GM12864 (cell line): ENCODE measurements at regions not wholly inside any gene's neighbourhood (a gene's known extent, or its start where the extent isn't known, plus 50 kb on each side); places are given as distances from the start of the nearest gene placed in this dataset.
"Not testable (repeated sequence)": the region's sequence is repeated elsewhere in the genome, so short reads cannot be mapped to it uniquely, and the experiment has no call there.

Experiments used
- DNase-seq: peaks from one replicate; pipeline ENCODE4 v3.0.0-alpha.2; 2011; ENCODE audit warnings: low read depth
- H3K4me3 ChIP-seq: 2 replicates; pipeline ENCODE4 v1.5.1; 2011; ENCODE audit warnings: mild to moderate bottlenecking, low read depth, low read length, control low read depth
- CTCF ChIP-seq: IDR thresholded peaks from 2 replicates; pipeline ENCODE4 v1.5.1; 2011; ENCODE audit warnings: low read depth, mild to moderate bottlenecking, moderate library complexity, low read length, control low read depth, inconsistent platforms; ENCODE audit errors: missing control alignments

- no peak for DNase-seq
- TF ChIP-seq CTCF, result no peak
- H3K4me3 ChIP-seq, result no peak overlapping the region
These were observed 430.6 kb upstream of the ID2 start for GRCh38 chr2:8251291-8251690.

DNA sequence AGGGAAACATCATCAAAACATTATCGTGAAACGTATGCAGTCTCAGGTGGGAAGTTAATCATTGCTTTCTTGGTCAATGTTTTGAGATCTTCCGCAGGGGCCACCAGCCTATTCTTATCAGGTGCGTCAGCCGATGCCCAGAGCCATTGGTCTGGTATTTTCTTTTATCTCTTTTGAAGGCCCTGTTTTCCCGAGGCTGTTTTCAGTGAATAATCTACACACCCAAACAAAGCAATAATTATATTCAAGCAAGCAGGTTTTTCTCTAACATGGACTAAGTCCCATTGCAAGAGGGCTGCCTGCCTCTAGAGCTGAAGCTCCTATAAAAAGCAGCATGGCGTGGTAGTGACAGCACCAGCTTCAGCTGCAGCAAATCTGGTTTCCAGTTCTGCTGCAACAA, 430.0 kb upstream of the ID2 start:
- H3K4me3 ChIP-seq, result no peak overlapping the region
- DNase-seq, result no peak
- TF ChIP-seq CTCF, result no peak

DNA sequence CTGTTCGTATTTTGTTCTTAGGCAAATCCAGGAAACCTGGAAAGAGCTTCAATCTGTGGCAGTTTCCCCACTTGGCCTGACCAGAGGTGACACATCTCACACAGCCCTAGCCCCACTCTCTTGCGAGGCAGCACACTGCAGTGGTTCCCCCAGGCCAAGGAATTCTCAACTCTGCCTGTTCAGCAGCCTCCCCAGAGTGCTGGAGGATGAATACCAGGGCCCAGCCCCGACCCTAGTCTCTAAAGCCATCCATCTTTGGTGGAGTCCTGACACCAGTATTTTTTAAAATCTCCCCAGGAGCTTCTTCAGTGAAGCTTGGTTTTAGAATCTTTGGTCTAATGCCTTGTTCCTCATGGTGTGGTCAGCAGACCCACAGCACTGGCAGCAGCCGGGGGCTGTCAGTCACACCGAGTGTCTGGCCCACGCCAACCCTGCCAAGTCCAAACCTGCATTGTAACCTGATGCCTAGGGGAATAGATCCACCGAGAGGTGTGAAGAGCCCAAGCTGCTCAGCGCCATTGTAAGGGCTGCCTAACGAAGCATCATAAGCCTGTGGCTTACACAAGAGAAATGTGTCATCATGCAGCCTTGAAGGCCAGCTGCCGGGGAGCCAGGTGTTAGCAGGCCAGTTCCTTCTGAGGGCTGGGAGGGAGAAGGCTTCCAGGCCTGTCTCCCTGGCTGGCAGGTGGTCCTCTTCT, 428.7 kb upstream of the ID2 start:
- no peak overlapping the region for H3K4me3 ChIP-seq
- DNase-seq, result no peak
- TF ChIP-seq CTCF, result no peak

GRCh38 chr2:8253781-8254180, 428.1 kb upstream of the ID2 start:
- H3K4me3 ChIP-seq, result no peak overlapping the region
- no peak for DNase-seq
- TF ChIP-seq CTCF, result no peak

- not testable (repeated sequence) for H3K4me3 ChIP-seq, DNase-seq
These were observed 427.6 kb upstream of the ID2 start for GRCh38 chr2:8254214-8254613.

GRCh38 chr2:8254791-8255447, 426.9 kb upstream of the ID2 start:
- no peak for TF ChIP-seq CTCF
- no peak for DNase-seq
- no peak overlapping the region for H3K4me3 ChIP-seq

DNA sequence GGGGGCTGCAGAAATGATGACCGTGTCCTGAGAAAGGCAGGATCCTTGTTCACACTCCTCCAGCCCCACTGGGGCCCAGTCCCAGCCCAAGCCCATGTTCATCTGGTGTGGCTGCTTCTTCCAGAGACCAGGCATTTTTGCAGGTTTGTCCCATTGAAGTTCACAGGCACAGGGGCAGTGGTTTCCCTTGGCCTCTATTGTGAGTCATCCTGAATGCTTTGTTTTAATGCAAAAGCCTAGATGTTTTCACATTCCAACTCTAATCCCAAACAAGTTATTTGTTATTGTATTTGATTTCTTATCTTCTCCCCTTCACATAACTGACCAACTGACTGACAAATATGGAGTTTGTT, 426.4 kb upstream of the ID2 start:
- H3K4me3 ChIP-seq, result no peak overlapping the region
- TF ChIP-seq CTCF, result no peak
- no peak for DNase-seq
